ENCODE measurements at regions not wholly inside any gene's neighbourhood (a gene's known extent, or its start where the extent isn't known, plus 50 kb on each side); places are given as distances from the start of the nearest gene placed in this dataset.
"Not testable (repeated sequence)": the region's sequence is repeated elsewhere in the genome, so short reads cannot be mapped to it uniquely, and the experiment has no call there.

- no peak for DNase-seq (ENCODE audit: low read depth)
Observed at GRCh38 chr16:17940584-17941364, 395.8 kb downstream of the NPIPA8 start.

- DNase-seq (ENCODE audit: low read depth), result no peak
Observed at GRCh38 chr16:17939723-17940122, 396.8 kb downstream of the NPIPA8 start.

GRCh38 chr16:17939122-17939536 is 397.4 kb downstream of the NPIPA8 start:
- no peak for DNase-seq (ENCODE audit: low read depth)

GRCh38 chr16:17938546-17938945 is 398.0 kb downstream of the NPIPA8 start:
- no peak for DNase-seq (ENCODE audit: low read depth)

DNA sequence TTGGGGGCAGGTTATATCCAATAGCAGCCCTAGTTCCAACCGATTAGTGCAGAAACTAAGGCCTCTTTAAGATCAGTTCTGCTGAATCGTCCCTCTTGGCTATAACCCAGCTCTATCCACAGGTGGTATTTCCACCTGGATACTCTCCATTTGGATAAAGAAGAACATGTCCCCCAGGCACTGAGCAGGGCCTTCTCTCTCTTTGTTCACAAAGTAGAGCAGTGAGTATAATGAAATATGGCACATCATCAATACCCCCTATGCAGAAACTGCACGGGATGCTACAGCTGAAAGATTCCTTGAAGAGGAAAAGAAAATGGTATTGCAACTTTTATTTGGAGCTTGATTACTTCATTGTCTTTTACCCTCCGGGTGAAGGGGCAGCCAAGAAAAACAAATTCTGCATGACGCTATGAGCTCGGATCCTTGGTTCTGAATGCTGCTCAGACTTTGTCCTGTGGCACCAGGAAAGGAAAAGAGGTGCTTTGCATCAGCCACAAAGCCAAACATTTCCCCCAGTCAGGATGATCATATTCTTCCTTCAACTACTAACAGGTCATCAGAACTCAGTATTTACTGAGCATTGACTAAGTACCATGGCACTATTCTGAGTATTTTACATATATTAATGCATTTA is 399.7 kb downstream of the NPIPA8 start:
- DNase-seq (ENCODE audit: low read depth), result no peak

DNA sequence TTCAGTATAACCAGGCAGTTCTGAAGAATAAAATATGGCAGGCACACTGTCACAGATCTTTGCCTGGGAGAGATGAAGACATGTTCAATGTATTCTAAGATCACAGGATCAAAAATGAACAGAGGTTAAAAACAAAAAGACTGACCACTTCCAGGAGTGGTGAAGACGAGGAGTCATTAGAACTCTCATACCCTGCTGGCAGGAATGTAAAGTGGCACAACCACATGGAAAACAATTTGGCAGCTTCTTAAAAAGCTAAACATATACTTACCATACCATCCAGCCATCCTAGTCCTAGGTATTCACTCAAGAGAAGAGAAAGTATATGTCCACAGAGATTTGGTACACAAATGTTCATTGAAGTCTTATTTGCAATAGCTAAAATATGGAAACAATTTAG is 406.3 kb downstream of the NPIPA8 start:
- no peak for DNase-seq (ENCODE audit: low read depth)

GRCh38 chr16:17926866-17927399 is 409.6 kb downstream of the NPIPA8 start:
- no peak for DNase-seq (ENCODE audit: low read depth)

- no peak for DNase-seq (ENCODE audit: low read depth)
Observed at GRCh38 chr16:17926461-17926860, 410.1 kb downstream of the NPIPA8 start.

GRCh38 chr16:17925761-17926160 is 410.8 kb downstream of the NPIPA8 start:
- DNase-seq (ENCODE audit: low read depth), result no peak

GRCh38 chr16:17921357-17921978 is 415.1 kb downstream of the NPIPA8 start:
- DNase-seq (ENCODE audit: low read depth), result peak; percentile 26

DNA sequence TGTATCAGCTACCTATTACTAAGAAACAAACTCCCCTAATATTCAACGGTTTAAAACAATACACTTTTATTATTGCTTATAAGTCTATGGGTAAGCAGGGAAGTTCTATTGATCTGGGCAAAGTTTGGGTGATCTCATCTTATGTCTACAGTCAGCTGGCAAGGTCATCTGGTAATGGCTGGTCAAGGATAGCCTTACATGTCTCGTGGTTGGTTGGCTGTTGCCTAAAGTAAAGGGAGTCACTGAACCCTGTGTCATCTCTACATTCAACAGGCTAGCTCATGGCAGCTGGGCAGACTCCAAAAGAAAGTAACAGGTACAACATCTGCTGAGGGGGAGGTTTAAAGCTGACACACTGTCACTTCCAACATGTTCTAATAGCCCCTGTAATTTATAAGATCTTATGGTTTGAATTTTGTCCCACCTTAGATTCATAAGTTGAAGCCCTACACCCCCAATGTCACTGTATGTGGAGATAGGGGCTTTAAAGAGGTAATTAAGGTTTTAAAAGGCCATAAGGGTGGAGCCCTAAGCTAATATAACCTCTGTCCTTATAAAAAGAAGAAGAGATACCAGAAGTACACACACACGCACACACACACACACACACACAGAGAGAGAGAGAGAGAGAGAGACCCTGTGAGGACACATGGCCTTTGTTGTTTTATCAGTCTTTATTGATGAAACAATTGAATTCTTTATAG is 419.1 kb downstream of the NPIPA8 start:
- no peak for DNase-seq (ENCODE audit: low read depth)

GRCh38 chr16:17915791-17916190 is 420.7 kb downstream of the NPIPA8 start:
- no peak for DNase-seq (ENCODE audit: low read depth)

- DNase-seq (ENCODE audit: low read depth), result no peak
Observed at GRCh38 chr16:17914168-17914567, 422.4 kb downstream of the NPIPA8 start.

- DNase-seq (ENCODE audit: low read depth), result not testable (repeated sequence)
Observed at GRCh38 chr16:17911578-17911977, 425.0 kb downstream of the NPIPA8 start.

DNA sequence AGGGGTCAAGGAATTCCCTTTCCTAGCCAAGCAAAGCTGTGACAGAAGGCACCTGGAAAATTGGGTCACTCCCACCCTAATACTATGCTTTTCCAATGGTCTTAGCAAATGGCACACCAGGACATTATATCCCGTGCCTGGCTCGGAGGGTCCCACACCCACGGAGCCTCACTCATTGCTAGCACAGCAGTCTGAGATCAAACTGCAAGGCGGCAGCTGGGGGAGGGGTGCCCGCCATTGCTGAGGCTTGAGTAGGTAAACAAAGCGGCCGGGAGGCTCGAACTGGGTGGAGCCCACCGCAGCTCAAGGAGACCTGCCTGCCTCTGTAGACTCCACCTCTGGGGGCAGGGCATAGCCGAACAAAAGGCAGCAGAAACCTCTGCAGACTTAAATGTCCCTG is 429.9 kb downstream of the NPIPA8 start:
- DNase-seq (ENCODE audit: low read depth), result not testable (repeated sequence)

- no peak for DNase-seq (ENCODE audit: low read depth)
Observed at GRCh38 chr16:17901309-17901708, 430.5 kb upstream of the XYLT1 start.

DNA sequence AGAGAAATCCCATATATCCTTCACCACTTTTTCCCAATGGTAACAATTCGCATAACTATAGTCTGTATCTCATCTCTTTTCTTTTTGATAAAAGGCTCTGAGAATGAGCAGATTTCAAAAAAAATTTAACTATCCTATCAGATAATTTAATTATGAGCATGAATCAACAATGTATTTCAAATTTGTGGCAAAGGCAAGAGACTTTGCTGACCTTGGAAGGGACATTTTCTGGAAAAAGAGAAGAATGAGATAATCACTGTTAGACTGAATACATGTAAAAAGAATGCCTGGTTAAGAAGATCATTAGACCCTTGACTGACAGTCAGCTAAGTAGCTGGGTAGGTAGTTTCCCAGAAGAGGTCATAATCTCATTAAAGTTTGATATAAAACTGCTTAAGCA is 428.4 kb upstream of the XYLT1 start:
- no peak for DNase-seq (ENCODE audit: low read depth)

GRCh38 chr16:17887963-17888362 is 417.2 kb upstream of the XYLT1 start:
- no peak for DNase-seq (ENCODE audit: low read depth)

- DNase-seq (ENCODE audit: low read depth), result no peak
Observed at GRCh38 chr16:17885659-17886207, 415.0 kb upstream of the XYLT1 start.

DNA sequence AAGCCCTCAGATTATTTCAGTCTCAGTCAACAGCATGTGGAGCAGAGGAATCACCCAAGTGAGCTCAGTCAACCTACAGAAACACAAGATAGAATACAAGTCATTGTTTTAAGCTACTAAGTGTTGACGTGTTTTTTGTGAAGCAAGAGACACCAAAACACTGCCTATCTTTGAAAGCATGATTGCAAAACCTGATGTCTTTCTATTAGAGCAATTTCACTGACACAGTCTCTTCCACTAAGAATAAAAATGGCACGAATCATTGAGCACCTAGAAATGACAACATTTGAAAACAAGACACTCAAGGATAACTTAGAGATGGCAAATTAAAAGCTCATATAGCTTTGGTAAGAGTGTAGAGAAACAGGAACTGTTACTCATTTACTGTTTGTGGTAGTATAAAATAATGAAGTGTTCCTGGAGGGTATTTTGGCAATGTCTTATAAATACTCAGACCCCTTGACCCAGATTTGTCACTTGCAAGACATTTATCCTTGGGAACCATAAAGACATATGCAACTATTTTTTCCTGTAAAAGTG is 407.1 kb upstream of the XYLT1 start:
- DNase-seq (ENCODE audit: low read depth), result no peak

DNA sequence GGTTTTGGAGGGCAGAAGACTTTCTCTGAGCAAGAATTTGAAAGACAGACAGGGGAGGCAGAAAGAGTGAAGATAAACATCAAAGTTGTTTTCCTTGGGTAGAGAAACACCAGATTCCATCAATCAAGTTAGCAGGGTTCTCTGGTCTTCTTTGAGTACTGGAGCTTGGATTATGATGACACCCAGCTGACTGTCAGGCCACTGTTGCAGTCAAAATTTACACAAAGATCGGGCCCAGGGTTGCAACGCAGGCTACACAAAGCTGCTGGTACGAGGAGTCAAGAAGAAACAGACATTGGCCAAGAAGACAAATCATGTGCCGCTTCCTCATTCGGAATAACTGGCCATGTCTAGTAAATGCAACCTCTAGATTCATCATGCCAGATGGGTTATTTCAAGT is 396.2 kb upstream of the XYLT1 start:
- no peak for DNase-seq (ENCODE audit: low read depth)

DNA sequence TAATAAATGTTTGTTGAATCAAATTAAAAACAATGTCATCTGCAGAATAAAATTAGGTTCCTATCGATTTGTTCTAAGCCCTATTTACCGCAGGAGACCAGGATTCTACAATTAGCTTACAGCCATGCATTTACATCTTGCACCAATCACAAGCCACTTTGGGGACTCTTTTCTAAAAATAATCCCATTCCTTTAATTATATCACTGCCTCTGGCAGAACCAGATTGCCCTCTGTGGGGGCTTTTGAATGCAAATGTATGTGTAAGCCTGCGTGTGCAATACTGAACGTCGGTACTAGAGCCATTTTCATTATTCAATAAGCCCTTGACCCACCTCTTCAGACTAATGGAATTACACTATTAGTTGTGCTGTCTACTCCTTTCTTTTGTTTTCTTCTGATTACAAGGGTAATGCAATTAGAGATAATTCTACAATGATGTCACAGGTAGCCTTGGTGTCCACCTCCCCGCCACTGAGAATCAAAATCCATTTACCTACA is 391.3 kb upstream of the XYLT1 start:
- DNase-seq (ENCODE audit: low read depth), result no peak

All from stimulated activated CD8-positive, alpha-beta memory T cell treated with anti-CD3 and anti-CD28 coated beads, Interleukin-7, amount 100 ng/mL, for 24 hours (primary cell).